Kidney glomerular epithelial cell (primary cell): ENCODE measurements at regions not wholly inside any gene's neighbourhood (a gene's known extent, or its start where the extent isn't known, plus 50 kb on each side); places are given as distances from the start of the nearest gene placed in this dataset.

Source experiments
- DNase-seq: peaks from one replicate; lab custom pipeline; 2025; lab: John Stamatoyannopoulos, UW

DNA sequence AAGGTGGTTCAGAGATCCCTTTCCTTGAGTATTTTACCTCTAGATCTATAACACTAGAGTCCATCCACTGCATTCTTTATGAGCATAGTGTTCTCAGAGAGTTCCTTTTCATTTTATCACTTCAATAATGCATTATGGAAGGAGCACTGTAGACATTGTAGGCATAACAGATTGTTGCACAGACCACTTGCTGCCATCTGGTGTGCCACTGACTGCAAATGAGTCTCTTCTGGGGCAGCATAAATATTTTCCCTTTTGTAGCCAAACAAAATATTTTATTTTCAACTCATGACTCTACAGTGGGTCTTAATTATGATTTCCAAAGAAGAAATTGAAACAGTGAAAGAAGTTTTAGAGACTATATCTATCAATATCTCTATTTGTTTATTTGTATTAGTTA is 290.4 kb downstream of the OLFM3 start:
- no peak for DNase-seq

DNA sequence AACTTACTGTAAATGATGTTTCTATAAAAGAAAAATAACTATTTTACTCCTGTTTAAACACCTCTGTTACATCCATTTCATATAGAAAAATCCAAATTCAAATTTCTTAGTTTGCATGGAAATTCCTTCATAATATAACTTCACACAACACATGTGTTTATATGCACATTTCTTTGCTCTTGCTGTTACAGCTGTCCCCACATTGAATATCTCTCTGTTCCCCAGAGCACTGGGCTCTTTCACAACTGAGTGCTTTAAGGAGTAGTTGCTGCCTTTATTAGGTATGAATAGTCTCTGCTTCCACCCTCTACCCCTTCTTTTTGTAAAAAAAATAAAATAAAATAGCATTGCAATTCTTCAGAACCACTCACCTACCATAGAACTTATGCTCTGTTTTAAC is 287.0 kb downstream of the OLFM3 start:
- DNase-seq = no peak

DNA sequence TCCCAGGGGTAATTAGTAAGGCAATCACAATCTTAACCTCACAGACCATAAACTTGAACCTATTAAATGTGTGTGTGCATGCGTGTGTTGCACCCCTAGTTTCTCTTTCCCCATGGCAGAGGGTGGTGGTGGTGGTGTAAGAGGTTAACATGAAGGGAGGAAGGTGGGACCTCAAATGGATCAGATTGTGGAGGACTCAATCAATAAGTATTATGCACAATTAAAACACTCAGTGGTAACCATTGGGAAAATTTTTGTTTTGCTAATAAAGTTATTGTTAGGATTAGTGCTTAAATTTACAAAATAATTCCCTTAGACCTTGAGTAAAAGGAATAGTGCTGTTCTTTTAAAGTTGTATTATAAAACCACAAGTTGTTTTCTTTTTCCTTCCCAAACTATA is 283.0 kb downstream of the OLFM3 start:
- DNase-seq = no peak

DNA sequence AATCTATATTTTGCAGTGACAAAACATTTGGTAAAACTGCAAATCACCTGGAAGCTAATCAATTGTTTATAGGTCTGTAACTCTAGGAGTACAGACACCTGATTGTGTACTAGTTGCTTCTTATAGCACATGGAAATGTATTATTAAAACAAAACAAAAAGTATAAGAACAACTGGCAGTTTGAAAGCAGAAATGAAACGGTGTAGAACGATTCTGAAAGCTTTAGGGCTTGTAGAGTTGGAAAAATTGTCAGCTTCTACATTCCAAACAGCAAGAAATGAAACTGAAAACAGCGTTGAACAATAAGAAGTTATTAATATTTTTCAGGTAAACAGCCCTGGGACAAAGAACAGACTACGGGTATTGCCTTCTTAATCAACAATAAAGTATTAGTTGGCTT is 273.3 kb downstream of the OLFM3 start:
- DNase-seq = no peak

DNA sequence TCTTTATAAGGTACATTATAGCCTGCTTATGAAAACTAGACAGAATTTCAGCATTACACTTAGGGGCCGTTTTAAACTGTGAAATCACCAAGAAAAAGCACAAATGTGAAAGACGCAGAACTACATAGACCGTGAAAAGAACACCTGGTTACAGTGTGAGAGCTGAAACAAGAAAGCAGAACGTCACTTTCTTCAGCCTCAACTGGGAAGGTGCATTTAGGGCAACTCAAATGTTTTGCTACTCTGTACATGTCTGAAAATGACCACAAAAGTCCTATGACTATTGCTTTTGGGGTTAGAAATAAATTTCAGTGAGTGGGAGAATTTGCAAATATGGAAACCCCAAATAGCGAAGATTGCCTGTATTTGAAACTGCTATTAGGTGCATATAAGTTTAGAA is 268.7 kb downstream of the OLFM3 start:
- DNase-seq = no peak

DNA sequence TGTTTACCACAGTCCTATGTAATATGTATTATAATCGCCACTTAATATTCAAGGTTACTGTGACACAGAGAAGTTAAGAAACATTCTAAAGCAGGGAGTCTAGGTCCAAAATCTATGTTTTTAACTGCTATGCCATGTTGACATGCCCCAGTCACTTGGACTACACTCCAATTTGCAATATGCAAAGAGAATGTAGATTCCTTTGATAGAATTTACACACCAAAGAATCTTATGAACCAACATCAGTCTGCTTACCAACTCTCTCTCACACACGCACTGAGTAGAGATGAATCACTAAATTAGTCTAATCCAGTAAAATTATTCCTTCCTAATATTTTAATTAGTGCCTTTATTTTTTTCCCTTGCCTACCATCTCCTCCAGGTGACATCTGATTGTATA is 266.2 kb downstream of the OLFM3 start:
- DNase-seq = no peak

DNA sequence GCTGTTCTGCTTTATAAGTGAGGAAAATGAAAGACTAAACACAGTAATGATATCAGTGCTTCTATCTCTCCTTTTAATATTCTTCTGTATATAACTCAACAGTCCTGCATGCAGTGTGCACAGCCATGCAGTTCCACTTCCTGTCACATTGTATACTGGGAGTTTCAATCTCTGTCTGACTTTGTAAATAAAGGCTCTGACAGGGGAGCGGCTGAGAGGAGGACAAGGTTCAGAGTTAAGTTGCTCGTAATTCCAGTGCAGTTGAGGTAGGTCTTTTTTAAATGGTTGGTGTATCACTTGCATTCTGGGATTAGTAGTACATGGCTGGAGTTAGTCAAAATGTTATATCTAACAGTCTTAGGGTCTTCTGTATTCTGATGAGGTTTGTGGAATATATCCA is 264.5 kb downstream of the OLFM3 start:
- DNase-seq = no peak

DNA sequence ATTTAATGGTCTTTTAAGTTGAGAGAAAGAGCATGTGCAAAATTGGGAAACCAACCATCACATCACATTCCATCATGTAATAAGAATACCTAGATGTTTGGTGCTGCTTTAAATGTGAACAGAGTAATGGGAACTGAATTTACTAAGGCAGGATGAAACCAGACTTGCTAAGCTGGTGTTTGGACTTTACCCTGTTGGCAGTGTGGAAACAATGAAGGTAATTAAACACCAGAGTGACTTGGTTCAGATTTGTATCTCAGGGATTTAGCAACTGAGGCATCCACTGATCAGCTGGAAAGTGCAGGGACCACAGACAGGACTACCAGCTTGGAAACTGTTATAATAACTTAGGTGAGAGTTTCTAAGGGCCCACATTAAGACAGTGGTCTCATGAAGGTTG is 263.4 kb downstream of the OLFM3 start:
- DNase-seq = no peak

DNA sequence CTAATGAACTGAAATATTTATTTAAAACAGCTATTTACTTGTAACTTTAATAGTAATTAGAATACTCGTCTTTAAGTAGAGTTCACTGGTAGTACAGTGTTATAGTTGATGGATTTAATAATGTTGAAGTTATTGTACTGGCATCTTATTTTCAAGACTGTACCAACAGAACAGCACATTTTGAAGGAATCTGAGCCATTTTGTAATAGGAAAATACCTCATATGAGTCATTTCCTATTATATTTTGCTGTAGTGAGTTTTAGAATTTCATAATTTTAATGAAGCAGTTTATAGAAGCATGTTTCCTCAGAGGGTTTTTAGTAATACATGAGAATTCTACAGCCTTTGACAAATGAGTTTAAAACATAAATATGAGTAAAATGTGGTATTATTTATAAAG is 258.3 kb downstream of the OLFM3 start:
- no peak for DNase-seq

DNA sequence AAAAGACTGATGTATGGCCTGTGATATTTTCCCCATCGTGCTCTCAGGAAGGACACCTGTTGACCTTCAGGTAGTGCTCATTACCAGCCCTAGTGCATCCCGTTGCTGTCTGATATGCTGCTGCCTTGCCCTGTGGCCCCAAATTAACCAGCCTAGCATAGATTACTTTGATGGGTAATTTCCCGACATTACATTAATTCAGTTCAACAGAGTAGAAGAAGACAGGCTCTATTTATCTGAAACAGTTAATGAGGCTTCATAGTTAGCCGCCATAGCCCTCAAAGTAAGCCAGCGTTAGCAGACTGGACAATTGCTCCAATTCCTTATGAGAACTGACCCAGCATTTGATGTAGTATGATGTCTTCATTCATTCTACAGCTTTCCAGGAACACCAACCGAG is 257.6 kb downstream of the OLFM3 start:
- no peak for DNase-seq

DNA sequence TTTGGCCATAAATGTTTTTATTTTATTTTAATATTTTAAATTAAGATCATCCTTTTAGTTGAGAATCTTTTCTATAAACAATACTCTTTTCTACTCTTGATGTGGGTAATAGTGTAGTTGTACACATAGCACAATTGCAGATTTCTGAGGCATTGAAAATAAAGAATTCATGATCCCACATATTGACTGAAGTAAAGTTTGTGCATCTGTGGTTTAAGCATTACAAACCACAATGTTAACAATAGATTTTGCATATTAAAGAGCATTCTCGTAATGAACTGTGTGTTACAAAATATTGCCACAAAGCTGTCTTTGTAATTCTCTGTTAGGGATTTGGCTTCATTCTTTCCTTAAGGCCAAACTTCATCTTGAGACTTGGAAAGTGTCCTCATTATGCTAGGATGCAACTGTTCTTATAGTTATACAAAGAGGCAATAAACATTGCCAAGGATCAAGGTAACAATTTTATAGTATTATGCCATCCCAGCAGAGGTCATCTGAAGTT is 256.8 kb downstream of the OLFM3 start:
- no peak for DNase-seq

DNA sequence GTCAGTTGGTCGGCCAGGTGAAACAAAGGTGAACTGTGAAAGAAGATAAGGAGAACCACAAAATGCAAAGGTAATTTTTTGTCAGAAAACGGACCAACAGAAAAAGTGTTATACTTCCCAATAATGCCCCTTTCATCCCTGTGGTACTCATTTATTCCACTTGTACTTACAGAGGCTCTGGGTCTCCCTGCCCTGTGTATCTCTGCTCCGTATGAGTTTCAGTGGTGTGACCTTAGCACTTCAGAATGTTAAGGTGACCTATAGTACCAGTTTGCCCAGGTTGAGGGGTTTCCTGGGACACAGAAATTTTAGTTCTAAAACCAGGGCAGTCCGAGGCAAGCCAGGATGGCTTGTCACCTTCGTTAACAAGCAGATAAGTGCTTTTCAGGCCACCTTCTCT is 254.8 kb downstream of the OLFM3 start:
- DNase-seq = no peak

DNA sequence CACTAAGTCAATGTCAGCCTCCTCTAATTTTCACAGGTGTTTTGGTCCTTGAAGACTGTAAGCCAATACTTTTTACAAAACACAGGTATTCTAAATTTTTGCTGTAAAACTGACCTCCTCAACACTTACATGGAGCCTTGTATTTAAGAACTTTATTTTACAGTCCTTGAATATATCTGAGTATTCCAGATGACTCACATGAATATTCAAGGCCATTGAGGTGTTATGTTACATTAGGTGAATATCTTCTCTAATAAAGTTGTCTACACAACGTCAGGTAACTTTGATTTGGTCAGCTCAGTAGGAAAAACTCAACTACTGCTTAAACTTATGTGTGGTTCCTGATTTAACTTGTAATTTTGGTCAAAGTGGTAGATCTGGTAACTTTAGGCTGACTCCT is 254.2 kb downstream of the OLFM3 start:
- no peak for DNase-seq

DNA sequence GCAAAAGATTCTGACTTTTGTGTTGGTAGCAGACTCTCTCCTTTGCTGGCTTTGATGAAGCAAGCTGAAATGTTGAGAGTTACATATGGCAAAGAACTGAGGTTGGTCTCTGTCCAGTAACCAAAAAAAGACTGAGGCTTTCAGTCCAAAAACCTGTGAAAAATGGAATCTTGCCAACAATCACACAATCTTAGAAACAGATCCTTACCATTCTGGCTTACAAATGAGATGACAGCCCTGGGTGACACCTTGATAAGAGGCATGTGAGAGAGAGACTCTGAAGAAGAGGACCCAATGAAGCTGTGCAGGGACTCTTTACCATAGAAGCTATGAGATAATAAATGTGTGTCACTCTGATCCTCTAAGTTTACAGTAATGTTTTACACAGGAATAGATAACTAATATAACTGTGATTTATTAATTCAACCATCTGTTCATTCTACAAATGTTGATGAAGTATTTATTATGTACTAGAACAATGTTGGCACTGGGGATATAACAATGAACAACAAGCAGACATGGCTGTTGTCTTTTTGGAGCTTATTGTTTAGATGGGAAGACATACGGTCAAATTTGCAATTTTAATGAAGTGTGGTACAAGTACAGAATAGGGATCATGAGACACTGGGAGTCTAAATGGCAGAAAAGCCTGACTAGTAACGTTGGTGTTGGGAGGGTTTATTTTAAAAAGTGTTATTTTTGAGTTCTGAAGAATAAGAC is 251.0 kb downstream of the OLFM3 start:
- no peak for DNase-seq

DNA sequence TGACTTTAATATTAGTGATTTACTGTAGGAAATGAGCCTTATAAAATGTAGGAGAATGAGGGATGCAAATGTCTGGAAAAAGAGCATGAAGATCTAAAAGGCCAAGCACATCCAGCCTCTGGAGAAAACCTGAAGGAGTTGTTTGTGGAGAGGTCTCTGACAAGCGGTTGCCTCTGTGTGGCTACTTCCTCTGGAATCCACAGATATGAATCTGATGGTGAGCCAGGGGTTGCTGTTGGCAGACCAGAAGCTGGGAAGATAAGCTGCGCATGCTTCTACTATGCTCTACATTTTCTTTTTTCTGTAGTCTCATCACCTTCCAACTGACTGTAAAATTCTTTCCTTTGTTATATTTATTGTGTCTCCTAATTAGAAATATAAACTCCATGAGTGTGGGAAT is 248.6 kb downstream of the OLFM3 start:
- no peak for DNase-seq
